GM18861 (cell line): ENCODE measurements at regions not wholly inside any gene's neighbourhood (a gene's known extent, or its start where the extent isn't known, plus 50 kb on each side); places are given as distances from the start of the nearest gene placed in this dataset.
"Not testable (repeated sequence)": the region's sequence is repeated elsewhere in the genome, so short reads cannot be mapped to it uniquely, and the experiment has no call there.

Source experiments
- ATAC-seq: cut with Tn5 transposase; IDR thresholded peaks from one replicate; pipeline ENCODE4 v1.9.1; 2021; ENCODE audit not compliant: unreplicated experiment

GRCh38 chr2:121147766-121148165 lies 137.2 kb downstream of the TFCP2L1 start:
- no peak for ATAC-seq

DNA sequence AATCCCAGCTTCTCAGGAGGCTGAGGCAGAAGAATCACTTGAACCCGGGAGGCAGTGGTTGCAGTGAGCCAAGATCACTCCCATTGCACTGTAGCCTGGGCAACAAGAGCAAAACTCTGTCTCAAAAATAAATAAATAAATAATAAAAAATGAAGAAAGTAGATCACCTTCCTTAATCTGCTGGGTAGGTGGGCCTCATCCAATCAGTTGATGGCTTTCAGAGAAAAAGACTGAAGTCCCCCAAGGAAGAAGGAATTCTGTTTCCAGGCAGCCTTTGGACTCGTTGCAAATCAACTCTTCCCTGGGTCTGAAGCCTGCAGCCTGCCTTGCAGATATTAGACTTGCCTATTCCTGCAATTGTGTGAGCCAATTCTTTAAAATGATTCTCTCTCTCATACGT lies 136.5 kb downstream of the TFCP2L1 start:
- no peak for ATAC-seq

DNA sequence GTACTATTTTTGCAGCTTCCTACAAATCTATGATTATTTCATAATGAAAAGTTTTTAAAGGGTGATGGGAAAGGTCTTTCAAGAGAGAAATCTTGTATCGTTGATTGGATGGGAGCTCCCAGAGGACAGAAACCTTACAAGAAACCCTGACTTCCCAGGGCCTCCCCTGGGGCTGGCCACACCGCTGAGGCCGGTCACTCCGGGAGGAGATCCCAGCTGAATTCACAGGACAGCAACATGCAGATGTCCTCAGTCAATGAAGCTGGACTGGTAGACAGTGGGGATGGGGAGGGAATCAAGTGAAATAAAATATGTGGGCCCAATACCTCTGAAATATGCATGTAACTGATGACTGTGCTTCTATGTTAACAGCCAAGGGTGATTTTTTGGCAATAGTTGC lies 135.6 kb downstream of the TFCP2L1 start:
- ATAC-seq, result no peak

GRCh38 chr2:121150126-121150525 lies 134.9 kb downstream of the TFCP2L1 start:
- no peak for ATAC-seq

DNA sequence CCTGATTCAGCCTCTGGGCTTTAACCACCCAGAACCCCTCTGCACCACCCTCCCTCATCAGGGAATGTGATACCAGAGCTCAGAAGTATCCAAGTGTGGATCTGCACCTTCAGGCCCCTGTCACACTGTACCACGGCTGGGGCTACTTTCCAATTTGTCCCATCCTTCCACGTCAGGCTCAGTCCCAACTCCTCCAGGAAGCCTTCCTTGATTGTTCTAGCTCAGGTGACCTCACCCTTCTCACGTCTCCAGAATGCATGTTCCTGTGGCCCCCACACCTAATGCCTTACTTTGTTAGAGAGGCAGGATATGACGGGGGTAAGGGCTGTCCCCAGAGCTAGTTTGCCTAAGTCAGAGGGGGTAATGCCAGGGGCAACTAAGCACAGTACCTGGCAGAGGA lies 134.3 kb downstream of the TFCP2L1 start:
- ATAC-seq, result no peak

DNA sequence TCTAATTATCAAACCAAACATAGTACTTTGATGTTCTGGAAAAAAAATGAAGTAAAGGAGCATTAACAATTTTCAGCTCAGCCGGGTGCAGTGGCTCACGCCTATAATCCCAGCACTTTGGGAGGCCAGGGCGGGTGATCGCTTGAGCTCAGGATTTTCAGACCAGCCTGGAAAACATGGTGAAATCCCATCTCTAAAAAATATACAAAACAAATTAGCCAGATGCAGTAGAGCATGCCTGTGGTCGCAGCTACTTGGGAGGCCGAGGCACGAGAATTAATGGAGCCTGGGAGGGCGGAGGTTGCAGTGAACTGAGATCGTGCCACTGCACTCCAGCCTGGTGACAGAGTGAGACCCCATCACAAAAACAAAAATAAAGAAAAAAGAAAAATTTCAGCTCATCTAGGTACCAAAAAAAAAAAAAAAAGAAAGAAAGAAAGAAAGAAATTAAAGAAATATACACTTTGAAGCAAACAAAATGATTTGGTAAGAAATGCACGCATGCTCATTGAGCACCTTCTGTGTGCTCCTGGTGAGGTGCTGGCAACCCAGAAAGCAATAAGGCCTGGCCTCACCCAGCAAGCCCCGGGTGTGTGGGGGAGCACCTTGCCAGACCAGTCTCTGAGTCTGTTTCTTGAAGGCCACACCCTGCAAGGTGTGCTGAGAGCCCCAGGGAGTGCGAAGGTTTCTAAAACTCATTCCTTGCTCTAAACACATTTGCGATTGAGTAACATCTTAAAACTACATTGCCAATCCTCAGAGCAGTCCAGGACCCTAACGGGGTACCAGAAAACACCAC lies 133.5 kb downstream of the TFCP2L1 start:
- ATAC-seq, result no peak

DNA sequence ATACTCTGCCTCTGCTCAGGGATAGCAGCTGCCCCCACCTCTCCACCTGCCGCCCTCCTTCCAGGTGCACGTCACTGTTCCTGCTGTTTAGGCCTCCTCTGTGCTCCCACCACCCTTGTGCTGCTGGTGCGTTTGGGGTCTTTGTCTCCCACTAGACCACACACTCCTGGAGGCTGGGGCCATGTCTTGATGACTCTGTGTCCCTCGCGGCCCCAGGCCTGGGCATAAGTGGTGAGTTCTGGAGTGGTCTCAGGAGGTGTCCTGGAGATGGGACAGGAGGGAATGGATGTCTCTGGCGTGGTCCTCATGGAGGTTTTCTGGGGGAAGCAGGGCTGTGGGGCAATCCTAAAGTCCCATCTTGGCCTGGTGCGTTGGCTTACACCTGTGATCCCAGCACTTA lies 132.1 kb downstream of the TFCP2L1 start:
- ATAC-seq, result no peak

DNA sequence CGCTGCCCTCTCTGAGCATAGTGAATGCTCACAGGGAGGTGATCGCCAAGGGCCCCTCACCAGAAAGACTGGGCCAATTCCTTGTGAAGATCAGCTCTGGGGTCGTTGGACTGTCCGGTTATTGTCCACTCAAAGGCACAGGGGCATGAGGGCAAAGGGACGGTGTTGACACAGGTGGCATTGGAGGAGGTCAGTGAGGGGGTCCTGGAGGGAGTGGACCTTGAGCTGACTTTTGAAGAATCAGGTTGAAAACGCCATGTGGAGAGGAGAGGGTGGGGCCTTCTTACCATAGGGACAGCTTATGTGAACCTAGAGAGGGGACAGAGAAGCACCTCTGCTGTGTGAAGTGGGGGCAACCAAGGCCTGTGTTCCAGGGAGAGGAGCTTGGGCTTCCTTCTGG lies 131.5 kb downstream of the TFCP2L1 start:
- no peak for ATAC-seq

DNA sequence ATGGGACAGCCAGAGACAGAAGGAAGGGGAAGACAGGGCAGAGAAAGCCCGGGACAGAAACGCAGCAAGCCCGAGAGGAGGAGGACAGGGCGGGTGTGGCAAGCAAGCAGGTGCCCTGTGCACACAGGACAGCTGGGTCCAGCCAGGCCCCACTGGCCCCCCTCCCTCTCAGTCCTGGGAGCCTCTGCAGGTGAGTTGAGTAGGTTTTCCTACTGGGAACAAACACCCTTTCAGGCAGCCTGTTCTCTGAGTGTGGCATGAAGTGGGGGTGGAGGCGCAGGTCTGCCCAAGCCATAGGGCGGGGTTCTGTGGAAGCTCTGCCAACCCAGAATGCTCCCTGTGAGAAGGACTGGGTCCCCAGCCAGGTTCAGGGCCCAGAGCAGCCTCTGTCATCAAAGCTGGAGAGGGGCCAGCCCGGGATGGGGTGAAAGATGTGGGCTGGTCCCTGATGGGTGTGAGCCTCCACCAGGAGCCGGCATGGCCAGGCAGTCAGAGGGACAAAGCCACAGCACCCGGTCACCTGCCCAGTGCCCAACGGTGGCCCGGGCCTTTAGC lies 129.4 kb downstream of the TFCP2L1 start:
- no peak for ATAC-seq

- ATAC-seq, result not testable (repeated sequence)
Measured at GRCh38 chr2:121157481-121157880, 127.5 kb downstream of the TFCP2L1 start.

DNA sequence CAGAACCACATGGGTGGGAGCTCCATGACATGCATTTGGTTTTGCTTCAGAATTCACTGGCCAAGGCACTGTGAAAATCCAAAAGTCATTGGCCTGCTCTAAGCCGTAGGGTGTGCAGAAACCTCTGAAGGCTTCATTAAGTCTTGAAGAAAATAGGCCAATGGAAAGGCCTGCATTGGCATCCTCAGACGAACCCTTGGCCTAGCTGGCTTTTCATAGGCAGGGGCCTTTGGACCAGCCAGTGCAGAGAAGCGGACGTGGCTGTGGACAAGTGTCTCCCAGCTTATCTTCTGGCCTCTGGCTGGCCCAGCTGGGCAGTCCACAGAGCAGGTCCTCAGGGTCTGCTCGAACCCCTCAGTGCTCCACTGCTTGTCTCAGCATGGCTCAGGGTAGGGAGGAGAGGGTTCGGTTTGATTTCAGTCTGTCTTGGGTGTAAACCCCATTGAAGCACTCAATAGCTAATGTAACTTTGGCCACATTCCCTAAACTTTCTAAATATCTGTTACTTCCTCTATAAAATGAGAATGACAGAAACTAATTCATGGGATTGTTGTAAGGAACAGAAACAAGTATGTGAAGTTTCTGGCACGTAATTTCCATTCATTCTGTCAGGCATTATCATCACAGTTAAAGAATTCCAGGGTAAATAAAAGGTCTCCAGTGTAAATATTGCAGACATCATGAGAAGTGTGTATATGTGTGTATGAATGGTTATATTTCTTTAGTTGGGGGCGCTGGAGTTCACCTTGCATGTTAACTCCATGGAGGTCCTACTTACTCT lies 125.5 kb downstream of the TFCP2L1 start:
- ATAC-seq, result no peak

- ATAC-seq, result no peak
Measured at GRCh38 chr2:121160366-121160765, 124.6 kb downstream of the TFCP2L1 start.

DNA sequence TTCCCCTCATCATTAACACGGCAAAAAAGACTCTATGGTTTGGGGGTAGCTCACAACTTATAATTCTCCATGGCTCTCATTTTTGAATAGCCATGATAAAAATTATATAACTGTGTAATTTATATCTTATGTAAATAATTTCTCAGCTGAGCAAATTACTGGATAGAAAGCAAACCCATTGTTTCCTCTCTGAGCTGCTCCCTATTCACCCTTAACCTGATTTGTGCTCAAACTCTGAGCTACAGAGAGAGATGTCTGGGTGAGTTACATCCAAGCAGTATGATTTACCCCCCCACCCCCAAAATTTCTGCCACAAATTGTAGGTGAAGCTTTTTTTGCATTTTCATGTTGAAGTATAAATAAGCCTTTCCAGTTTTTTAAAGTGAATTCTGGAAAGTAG lies 123.7 kb downstream of the TFCP2L1 start:
- ATAC-seq, result no peak

DNA sequence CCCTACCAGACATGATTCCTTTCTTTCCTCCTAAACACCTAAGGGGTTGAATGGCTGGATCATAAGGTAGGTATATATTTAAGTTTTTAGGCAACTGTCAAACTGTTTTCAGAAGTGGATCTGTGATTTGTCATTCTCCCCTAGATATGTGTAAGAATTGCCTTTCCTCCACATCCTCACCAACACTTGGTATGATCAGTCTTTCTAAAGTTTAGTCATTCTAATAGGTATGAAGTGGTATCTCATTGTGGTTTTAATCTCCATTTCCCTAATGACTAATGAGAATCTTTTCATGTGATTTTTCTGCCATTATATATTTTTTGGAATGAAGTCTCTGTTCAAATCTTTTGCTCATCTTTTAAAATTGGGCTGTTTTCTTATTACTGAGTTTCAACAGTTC lies 122.1 kb downstream of the TFCP2L1 start:
- no peak for ATAC-seq

DNA sequence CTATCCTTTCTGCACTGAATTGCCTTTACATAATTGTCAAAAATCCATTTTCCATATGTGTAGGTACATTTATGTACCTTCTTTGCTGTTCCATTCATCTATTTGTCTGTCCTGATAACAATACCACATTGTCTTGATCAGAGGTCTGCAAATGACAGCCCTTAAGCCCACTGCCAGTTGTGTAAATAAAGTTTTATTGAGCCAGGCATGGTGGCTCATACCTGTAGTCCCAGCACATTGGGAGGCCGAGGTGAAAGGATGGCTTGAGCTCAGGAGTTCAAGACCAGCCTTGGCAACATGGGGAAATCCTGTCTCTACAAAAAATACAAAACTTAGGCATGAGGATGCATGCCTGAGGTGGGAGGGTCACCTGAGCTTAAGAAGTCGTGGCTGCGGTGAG lies 121.0 kb downstream of the TFCP2L1 start:
- ATAC-seq, result no peak

DNA sequence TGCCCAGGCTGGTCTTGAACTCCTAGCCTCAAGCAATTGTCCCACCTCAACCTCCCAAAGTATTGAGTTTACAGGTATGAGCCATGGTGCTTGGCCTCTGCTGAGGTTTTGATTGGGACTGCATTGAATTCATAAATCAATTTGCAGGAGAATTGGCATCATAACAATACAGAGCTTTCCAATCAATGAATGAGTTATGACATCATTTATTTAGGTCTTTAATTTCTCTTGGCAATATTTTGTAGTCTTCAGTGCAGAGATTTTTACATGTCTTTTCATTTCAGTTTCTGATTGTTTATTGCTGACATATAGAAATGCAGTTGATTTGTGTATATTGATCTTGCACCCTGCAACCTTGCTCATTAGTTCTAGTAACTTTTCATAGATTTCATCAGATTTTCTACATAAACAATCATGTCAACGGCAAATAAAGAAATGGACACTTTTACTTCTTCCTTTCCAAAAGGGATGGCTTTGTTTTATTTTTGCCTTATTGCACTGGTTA lies 119.9 kb downstream of the TFCP2L1 start:
- no peak for ATAC-seq
